Progenitor cell of endocrine pancreas (in vitro differentiated cells): ENCODE measurements at regions not wholly inside any gene's neighbourhood (a gene's known extent, or its start where the extent isn't known, plus 50 kb on each side); places are given as distances from the start of the nearest gene placed in this dataset.

Experiments
- DNase-seq: peaks from one replicate; pipeline ENCODE4 v3.0.0; 2021; ENCODE audit warnings: low spot score; ENCODE audit not compliant: unreplicated experiment
- H3K27ac Mint-ChIP-seq: 2 replicates; pipeline ENCODE4 v1.8.0; 2021; ENCODE audit warnings: mild to moderate bottlenecking, moderate library complexity, mixed read lengths
- H3K27me3 Mint-ChIP-seq: 2 replicates; pipeline ENCODE4 v1.8.0; 2021; ENCODE audit warnings: mixed read lengths
- H3K36me3 Mint-ChIP-seq: 2 replicates; pipeline ENCODE4 v1.8.0; 2022; ENCODE audit warnings: mixed read lengths; ENCODE audit not compliant: insufficient read depth
- H3K4me1 Mint-ChIP-seq: 2 replicates; pipeline ENCODE4 v1.8.0; 2021; ENCODE audit warnings: low read depth, mixed read lengths
- H3K4me3 Mint-ChIP-seq: 2 replicates; pipeline ENCODE4 v1.8.0; 2021; ENCODE audit warnings: low read depth, mild to moderate bottlenecking, moderate library complexity, mixed read lengths
- H3K9me3 Mint-ChIP-seq: 2 replicates; pipeline ENCODE4 v1.8.0; 2021; ENCODE audit warnings: low read depth, mixed read lengths
- CTCF ChIP-seq: fragments of 200-600 bp; sonication (generic); IDR thresholded peaks from one replicate; pipeline ENCODE4 v1.5.0; 2021; ENCODE audit warnings: antibody characterized with exemption, mild to moderate bottlenecking; ENCODE audit not compliant: unreplicated experiment

GRCh38 chr10:83954193-83954799, 185.0 kb upstream of the GHITM start:
- no peak overlapping the region for H3K27ac Mint-ChIP-seq
- H3K27me3 Mint-ChIP-seq: peaks cover 10% of the 10 kb centered on the region
- no peak for DNase-seq
- no peak for TF ChIP-seq CTCF
- H3K4me3 Mint-ChIP-seq: no peak overlapping the region
- H3K36me3 Mint-ChIP-seq: no peaks in the 10 kb centered on the region
- peaks cover 3% of the 10 kb centered on the region for H3K4me1 Mint-ChIP-seq
- no peaks in the 10 kb centered on the region for H3K9me3 Mint-ChIP-seq

DNA sequence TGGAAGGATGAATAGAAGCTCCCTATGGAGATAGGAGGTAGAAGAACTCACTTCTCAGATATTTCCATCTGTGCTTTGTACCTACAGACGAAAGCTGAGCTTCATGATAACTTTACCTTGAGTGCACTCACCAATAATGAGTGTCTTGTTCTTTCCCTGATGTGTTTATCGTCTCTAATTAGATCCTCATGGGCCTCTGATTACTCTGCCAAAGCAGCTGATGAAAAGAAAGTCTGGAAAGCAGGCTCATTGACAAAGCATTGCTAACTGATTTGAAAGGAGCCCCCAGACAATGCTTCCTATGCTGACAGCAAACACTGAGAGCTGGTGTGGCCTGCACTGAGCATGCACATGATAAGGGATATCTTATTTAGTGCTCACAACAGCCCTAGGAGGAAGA, 183.9 kb upstream of the GHITM start:
- TF ChIP-seq CTCF: no peak
- Mint-ChIP-seq H3K4me1 (peaks cover 3% of the 10 kb centered on the region), H3K9me3 (no peaks in the 10 kb centered on the region), H3K27ac (no peak overlapping the region), H3K4me3 (no peak overlapping the region), H3K36me3 (no peaks in the 10 kb centered on the region), H3K27me3 (peaks cover 10% of the 10 kb centered on the region)
- no peak for DNase-seq

DNA sequence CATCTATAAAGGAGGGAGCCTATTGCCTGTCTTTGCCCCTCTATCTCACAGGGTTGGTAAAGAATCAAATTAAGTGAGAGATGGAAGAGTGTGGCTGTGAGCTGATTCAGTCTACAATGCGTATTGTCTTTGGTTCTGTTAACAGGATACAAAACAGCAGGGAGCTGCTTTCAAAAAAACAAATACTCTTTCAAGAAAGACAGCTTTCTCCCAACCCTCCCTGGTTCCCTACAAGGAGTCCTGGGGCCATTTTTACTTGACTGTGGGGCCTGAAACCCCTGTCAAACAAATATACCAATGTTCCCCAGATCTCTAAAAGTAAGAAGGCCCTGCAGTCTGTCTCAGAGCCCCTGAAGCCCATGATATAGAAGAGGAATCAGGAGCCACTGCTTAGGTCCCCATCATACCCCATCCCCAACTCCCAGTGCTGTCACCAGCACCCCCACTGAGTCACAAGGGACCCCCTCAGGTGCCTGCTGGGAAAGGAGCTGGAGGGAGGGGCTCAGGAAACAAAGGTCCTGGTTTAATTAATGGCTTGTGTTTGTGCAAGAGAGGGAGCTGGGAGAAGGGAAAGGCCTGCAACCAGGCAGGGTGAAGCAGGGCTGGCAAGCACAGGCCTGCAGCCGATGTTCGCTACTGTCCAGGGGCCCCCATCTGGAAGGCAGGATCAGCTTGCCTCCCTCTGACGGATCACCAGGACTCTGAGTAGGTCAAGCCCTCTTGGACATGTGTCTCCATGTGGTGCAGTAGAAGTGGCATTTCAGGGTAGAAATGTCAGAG, 182.0 kb upstream of the GHITM start:
- no peak for TF ChIP-seq CTCF
- no peak for DNase-seq
- no peak overlapping the region for H3K4me3 Mint-ChIP-seq
- H3K36me3 Mint-ChIP-seq: no peaks in the 10 kb centered on the region
- H3K27me3 Mint-ChIP-seq: peaks cover 10% of the 10 kb centered on the region
- no peak overlapping the region for H3K27ac Mint-ChIP-seq
- H3K4me1 Mint-ChIP-seq: peaks cover 3% of the 10 kb centered on the region
- no peaks in the 10 kb centered on the region for H3K9me3 Mint-ChIP-seq

DNA sequence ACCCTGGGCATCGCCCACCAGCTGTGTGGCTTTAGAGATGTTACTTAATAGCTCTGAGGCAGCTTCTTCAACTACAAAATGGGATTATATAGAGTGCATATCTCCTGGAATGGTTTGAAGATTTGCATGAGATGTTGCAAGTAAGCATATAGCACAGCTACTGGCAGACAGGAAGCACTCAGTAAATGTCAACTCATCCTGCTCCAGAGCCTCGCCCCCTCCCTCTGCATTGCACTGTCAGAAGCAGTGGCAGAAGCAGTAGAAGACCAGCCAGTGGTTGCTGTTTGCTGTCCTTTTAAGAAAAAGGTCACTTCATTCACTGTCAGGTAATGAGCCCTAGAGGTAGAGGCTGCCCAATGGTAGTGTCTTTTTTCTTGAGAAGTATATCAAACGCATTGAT, 180.0 kb upstream of the GHITM start:
- Mint-ChIP-seq H3K4me1 (peaks cover 3% of the 10 kb centered on the region), H3K9me3 (no peaks in the 10 kb centered on the region), H3K4me3 (no peak overlapping the region), H3K27me3 (no peaks in the 10 kb centered on the region), H3K27ac (no peak overlapping the region), H3K36me3 (no peaks in the 10 kb centered on the region)
- no peak for TF ChIP-seq CTCF
- DNase-seq: no peak

- no peaks in the 10 kb centered on the region for H3K27me3 Mint-ChIP-seq
Observed at GRCh38 chr10:83960125-83960524, 179.2 kb upstream of the GHITM start.

More at GRCh38 chr10:83960125-83960524, 179.2 kb upstream of the GHITM start:
- Mint-ChIP-seq H3K4me1 (peaks cover 3% of the 10 kb centered on the region), H3K4me3 (no peak overlapping the region), H3K27ac (no peak overlapping the region), H3K9me3 (no peaks in the 10 kb centered on the region), H3K36me3 (no peaks in the 10 kb centered on the region)
- no peak for DNase-seq
- no peak for TF ChIP-seq CTCF
